NCI-H226 (cell line): ENCODE measurements at regions not wholly inside any gene's neighbourhood (a gene's known extent, or its start where the extent isn't known, plus 50 kb on each side); places are given as distances from the start of the nearest gene placed in this dataset.

Experiments used
- DNase-seq: peaks from one replicate; pipeline ENCODE4 v3.0.0-alpha.2; 2015

GRCh38 chr4:4808086-4808485 lies 51.4 kb upstream of the MSX1 start:
- no peak for DNase-seq

DNA sequence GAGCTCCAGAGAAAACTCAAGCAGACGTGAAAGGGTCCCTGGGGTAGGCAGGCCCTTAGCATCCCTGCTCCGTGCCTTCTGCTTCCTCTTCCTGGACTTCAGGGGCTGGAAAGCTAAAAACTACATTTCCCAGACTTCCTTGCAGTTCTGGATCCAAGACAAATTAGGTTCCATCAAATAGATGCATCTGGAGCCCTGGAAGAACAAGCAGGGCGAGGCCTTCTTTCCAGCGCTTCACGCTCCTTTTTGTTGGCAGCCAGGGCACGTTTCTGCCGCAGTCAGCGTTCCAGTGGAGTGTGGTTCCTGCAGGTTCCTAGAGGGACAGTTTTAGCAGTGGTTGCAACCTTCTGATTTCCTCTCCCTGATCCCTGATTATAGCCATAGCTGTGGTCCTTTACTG lies 53.6 kb upstream of the MSX1 start:
- DNase-seq = no peak

GRCh38 chr4:4803912-4804296 lies 55.6 kb upstream of the MSX1 start:
- no peak for DNase-seq

DNA sequence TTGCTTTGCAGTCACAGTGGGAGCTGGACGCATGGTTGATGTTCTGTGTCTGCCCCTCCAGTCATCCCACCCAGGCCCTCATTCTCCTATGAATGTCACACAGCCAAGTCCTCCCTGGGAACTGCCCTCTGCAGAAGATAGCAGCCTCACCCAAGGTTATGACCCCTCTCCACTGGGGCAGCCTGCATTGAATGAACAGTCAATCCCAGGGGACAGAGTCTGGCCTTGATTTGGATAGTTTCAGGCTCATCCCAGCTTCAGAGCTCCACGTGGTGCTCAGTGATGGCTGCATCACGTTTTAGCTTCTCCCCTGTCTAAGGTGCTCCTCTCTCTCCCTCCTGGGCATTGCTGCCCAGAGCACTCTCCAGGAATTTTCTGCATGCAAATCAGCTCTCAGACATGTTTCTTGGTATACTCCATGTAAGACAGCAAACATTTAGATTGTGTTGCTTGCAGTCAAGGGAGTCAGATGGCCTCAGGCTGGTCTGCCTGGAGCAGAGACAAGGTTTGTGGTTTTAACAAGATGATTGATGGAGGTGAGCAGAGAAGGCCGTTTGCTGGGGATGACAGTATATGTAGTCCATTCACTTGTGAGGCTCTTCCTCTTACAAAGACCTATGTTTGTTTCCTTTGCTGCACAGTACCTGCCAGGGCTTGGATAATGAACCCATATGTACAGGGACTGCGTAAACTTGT lies 56.1 kb upstream of the MSX1 start:
- DNase-seq = peak; percentile 52

DNA sequence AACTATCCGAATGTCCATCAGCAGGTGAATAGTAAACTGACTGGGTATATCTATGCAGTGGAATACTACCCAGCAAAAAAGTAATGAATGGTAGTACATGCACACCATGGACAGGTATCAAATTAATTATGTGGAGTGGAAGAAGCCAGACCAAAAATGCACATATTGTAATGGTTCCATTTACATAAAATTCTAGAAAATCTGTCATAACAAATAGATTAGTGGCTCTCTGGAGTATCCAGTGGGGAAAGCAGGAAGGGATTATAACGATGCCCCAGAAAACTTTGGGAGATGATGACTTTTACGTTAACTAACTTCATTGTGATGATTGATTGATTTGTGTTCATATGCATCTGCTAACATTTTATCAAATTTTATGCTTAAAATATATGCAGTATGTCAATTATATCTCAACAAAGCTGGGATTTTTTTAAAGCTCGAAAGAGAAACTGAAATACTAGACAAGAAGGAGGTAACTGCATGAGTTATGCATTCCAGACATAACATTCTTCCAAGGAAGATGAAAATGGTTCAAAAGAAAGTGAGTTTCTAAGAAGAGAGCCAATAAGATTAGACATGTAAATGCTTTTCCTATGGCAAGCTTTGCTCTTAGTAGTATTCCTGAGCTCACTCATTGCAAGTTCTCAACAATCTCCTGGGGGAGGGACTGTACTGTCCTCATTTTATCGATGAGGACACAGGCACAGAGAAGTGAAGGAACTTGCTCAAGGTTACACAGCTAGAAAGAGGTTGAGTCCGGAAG lies 58.6 kb upstream of the MSX1 start:
- peak; percentile 66 for DNase-seq

GRCh38 chr4:4794421-4794820 lies 65.0 kb upstream of the MSX1 start:
- no peak for DNase-seq

GRCh38 chr4:4792466-4792865 lies 67.0 kb upstream of the MSX1 start:
- no peak for DNase-seq

GRCh38 chr4:4791299-4792111 lies 68.0 kb upstream of the MSX1 start:
- no peak for DNase-seq

DNA sequence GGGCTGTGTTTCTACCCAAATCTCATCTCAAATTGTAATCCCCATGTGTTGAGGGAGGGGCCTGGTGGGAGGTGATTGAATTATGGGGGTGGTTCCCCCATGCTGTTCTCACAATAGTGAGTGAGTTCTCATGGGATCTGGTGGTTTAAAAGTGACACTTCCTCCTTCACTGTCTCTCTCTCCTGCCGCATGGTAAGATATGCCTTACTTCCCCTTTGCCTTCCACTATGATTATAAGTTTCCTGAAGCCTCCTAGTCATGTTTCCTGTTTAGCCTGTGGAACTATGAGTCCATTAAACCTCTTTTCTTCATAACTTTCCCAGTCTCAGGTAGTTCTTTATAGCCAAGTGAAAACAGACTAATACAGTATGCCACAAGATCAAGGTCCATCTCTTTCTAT lies 70.0 kb upstream of the MSX1 start:
- DNase-seq = no peak

- no peak for DNase-seq
Measured at GRCh38 chr4:4788573-4788972, 70.9 kb upstream of the MSX1 start.

GRCh38 chr4:4787421-4787820 lies 72.0 kb upstream of the MSX1 start:
- no peak for DNase-seq

DNA sequence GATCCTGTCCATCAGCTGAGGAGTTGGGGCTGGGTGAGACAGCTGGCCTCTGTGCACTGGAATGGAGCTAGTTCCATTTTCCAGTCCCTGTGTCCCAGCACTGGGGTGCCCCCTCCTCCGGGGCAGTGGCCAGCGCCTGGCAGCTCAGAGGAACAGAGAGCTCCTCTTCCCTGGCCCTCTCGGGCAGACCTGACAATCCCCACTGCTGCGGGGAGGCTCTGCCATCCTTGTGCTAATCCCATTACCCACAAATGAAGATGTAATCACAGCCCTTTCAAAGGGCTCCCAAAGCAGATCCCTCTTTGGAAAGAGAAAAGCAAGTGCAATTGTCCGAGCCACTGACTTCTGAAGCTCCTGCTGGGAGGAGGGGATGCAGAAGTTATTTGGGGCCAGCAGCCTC lies 75.1 kb upstream of the MSX1 start:
- no peak for DNase-seq

DNA sequence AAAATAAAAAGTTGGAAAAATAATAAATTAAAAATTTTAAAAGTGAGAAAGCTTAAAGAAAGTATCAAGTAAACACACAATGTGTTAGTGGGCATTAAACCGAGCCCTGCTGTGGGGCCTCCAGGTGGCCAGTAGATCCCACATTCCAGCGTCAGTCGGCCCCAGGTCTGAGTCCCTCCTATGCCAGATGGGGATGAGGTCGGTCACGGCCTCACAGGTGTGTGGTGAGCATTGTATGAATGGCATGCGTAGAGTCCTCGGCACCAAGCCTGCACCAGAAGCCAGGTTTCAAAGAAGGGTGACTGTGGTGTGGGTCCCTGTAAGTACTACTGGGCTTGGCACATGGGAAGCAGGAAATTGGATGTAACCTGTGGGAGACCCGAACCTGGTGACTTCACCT lies 75.6 kb upstream of the MSX1 start:
- no peak for DNase-seq

DNA sequence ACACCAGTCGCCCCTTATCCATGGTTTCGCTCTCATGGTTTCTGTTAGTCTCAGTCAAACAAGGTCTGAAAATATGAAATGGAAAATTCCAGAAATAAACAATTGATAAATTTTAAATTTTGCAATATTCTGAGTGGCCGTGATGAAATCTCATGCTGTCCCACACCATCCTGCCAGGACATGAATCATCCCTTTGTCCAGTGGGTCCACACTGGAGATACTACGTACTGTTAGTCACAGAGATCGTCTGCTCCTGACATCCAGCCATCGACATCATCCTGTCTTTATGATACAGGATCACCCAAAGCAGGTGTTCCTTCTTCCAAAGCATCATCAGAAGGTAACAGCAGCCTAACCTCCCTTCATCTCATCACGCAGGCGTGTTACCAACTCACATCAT lies 76.5 kb upstream of the MSX1 start:
- DNase-seq = no peak

DNA sequence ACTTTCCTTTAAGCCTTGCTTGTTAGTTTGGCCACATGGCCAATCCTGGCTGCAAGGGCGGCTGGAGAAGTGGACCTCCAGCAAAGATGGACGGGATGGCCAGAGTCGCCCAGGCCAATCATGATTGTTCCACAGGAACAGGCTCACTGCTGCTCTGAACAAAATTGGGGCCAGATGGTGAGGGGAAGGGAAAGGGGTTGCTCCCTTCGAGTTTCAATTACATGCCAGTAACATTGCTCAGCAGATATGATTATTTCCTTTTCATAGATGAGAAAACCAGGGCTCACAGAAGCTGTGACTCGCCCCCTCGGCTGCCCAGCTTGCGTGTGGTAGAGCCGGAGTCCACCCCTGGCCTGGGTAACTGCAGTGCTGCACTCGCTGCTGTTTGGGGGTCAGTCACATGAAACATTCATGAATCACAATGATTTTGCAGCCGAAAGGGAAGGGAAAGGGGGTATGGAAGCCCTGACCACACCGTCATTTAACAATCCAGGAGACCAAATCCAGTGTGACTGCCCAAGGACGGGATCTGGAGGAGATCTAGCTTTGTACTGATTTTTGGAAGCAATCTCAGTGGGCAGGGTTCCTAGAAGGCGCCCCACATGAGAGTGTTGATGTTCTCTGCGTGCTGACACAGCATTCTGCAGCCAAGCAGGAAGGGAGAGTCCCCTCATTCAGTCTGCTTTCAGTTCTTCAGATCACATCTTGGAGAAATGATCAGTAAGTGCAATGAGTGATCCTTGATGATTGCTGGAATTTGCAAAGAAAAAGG lies 77.3 kb upstream of the MSX1 start:
- peak; percentile 63 for DNase-seq

- peak; percentile 75 for DNase-seq
Measured at GRCh38 chr4:4780729-4781244, 78.7 kb upstream of the MSX1 start.

GRCh38 chr4:4779486-4779885 lies 80.0 kb upstream of the MSX1 start:
- no peak for DNase-seq

GRCh38 chr4:4779054-4779453 lies 80.4 kb upstream of the MSX1 start:
- no peak for DNase-seq

- DNase-seq = no peak
Measured at GRCh38 chr4:4778554-4778953, 80.9 kb upstream of the MSX1 start.

DNA sequence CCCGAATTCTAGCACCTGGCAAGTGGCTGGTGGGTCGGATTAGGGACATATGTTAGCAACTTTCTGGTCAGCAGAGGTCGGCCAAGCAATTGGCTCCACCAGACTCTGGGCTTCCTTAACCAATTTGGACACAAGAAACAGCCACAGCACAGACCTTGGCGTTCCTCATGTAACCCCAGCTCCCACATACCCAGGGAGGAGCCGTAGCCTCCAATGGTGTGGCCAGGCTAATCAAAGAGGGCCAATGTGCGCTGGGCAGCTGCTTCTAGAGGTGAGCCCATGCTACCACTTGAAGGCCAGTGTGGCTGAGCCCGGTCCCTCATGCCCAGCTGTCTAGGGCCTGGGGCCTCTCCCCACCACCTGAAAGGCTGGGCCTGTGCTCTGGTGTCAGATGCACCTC lies 82.5 kb upstream of the MSX1 start:
- no peak for DNase-seq

DNA sequence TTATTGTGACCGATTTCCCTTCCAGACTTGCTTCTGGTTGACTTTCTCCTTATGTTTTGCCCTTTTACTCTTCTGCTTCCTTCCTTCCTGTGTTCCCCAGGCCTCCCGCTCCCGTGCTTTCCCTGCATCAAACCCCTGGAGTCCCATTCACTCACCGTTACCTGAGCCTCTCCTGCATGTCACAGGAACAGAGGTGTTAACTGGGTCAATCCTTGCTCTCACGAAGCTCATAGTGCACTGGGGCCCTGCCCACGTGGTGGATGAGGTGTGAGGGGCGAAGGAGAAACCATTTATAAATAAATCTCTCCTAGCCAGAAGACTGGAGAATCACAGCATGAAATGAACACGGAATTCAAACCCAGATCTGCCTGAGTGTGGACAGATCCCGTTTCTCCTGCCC lies 83.1 kb upstream of the MSX1 start:
- no peak for DNase-seq

DNA sequence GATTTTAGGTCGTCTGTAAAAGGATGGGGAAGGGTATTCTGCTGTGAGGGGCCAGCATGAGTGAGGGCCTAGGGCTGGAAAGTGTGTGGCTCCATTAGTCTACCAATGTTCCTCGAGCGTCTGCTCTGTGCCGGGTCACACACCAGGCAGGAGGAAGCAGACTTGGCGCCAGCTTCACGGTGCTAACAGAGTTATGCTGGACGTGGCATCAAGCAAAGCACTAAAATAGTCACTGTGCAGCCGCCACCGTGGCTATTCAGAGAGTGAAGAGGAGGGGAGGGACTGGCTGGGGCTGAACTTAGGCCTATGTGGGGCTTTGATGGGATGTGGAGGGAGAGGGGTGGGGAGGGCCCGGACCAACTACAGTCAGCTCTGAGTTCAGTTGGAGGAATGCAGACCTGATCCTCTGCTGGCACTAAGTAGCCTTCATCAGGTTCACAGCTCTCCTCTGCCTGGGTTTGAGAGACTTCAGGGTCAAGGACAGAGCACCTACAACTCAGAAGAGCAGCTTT lies 83.9 kb upstream of the MSX1 start:
- DNase-seq = no peak

- DNase-seq = no peak
Measured at GRCh38 chr4:4772534-4772933, 86.9 kb upstream of the MSX1 start.
